Lower leg skin (tissue), 3 donors: ENCODE measurements at regions not wholly inside any gene's neighbourhood (a gene's known extent, or its start where the extent isn't known, plus 50 kb on each side); places are given as distances from the start of the nearest gene placed in this dataset.

Source experiments
- CTCF ChIP-seq, 3 donors: fragments of 450-650 bp; IDR thresholded peaks; one replicate each; pipeline ENCODE4 v1.5.1; 2016; ENCODE audit warnings: antibody characterized with exemption in 3 of 3, mild to moderate bottlenecking in 3 of 3, moderate library complexity in 2 of 3
- POLR2A ChIP-seq, 2 donors: fragments of 450-650 bp; IDR thresholded peaks; one replicate each; pipeline ENCODE4 v1.6.1; 2016 to 2017; ENCODE audit warnings: antibody characterized with exemption in 2 of 2, mild to moderate bottlenecking in 1 of 2, moderate library complexity in 1 of 2

DNA sequence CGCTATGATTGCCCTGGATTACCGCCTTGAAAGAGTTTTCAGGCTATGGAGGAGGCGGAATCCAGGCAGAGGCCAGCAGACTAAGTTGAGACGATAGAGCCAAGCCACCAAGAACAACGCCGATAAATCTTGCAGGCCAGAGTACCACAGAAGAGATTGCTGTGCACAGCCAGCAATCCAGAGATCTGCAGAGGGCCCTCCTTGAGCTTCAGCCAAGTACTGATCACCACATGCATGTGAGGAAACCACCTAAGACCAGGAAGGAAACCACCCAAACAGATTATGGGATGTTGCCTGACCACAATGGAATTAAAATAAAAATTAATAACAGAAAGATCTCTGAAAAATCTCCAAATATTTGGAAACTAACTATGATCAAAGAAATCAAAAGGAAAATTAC is 74.9 kb downstream of the GCNT4 start:
- TF ChIP-seq CTCF (IDR thresholded peaks at IDR 0.05) (no peak), POLR2A (IDR thresholded peaks at IDR 0.05) (no peak)
